K562 (cell line): ENCODE measurements at regions not wholly inside any gene's neighbourhood (a gene's known extent, or its start where the extent isn't known, plus 50 kb on each side); places are given as distances from the start of the nearest gene placed in this dataset.
"Not testable (repeated sequence)": the region's sequence is repeated elsewhere in the genome, so short reads cannot be mapped to it uniquely, and the experiment has no call there.

Experiments
- ATAC-seq: fragments of 200-7000 bp; cut with Tn5 transposase; 3 replicates; pipeline ENCODE4 v1.9.1; 2020; ENCODE audit warnings: moderate library complexity
- BruUV-seq: library from RNA; stranded (reverse); fragments of 400-500 nt; replicated peaks from 2 replicates; lab custom pipeline; 2021; lab: Mats Ljungman, UMichigan
- CTCF ChIA-PET: fragments of 300-600 bp; formaldehyde crosslinking; extraction: SDS; loops from one replicate; lab custom pipeline; 2021; ENCODE audit warnings: low intra/inter-chr PET ratio; lab: Yijun Ruan, JAX
- POLR2A ChIA-PET: fragments of 300-600, 350-650 bp; sonication (Branson Sonifier 250); formaldehyde crosslinking; extraction: SDS; loops from one replicate; lab custom pipeline; 2021; ENCODE audit warnings: antibody characterized with exemption, inconsistent platforms; lab: Yijun Ruan, JAX
- DNase-seq, 4 experiments: peaks; one replicate each; pipeline versions ENCODE4 v3.0.0 to v3.0.0-alpha.2; 2011 to 2018; ENCODE audit warnings: low spot score in 3 of 4, mixed read lengths in 3 of 4; ENCODE audit errors: extremely low read depth in 1 of 4
- FAIRE-seq: peaks from 2 replicates; lab custom pipeline; 2011; peaks lifted over from hg19 to GRCh38; lab: Jason Lieb, UNC
- H2AFZ ChIP-seq: 2 replicates; pipeline ENCODE4 v1.6.0; 2011; ENCODE audit warnings: low read depth, low read length, control low read depth, inconsistent platforms
- H3K27ac ChIP-seq: fragments of 200-600 bp; 3 replicates; pipeline ENCODE4 v1.8.0; 2011; ENCODE audit warnings: low read depth, mild to moderate bottlenecking, control low read depth, inconsistent platforms, low read length, moderate library complexity, mixed read lengths; ENCODE audit errors: extremely low read depth
- H3K27me3 ChIP-seq, 2 experiments: fragments of 300-600 bp in 1 of 2; 2 replicates in 1 of 2; 3 replicates in 1 of 2; pipeline versions ENCODE4 v1.6.0 to v1.8.0; 2011; ENCODE audit warnings: inconsistent platforms in 2 of 2, low read length in 2 of 2, mild to moderate bottlenecking in 1 of 2, mixed read lengths in 1 of 2, moderate library complexity in 1 of 2; ENCODE audit not compliant: control insufficient read depth in 2 of 2, insufficient read depth in 2 of 2
- H3K36me3 ChIP-seq: fragments of 300-600 bp; 3 replicates; pipeline ENCODE4 v1.8.0; 2011; ENCODE audit warnings: mild to moderate bottlenecking, low read length, inconsistent platforms; ENCODE audit not compliant: control insufficient read depth, insufficient read depth
- H3K4me1 ChIP-seq, 2 experiments: fragments of 200-600 bp in 1 of 2; replicated peaks in 1 of 2; 2 replicates in 1 of 2; 3 replicates in 1 of 2; pipeline versions ENCODE4 v1.5.1 to v1.8.0; 2011; ENCODE audit warnings: inconsistent platforms in 2 of 2, low read length in 2 of 2, mild to moderate bottlenecking in 1 of 2, mixed read lengths in 1 of 2, moderate library complexity in 1 of 2; ENCODE audit not compliant: control insufficient read depth in 2 of 2, insufficient read depth in 2 of 2
- H3K4me2 ChIP-seq: 2 replicates; pipeline ENCODE4 v1.6.1; 2011; ENCODE audit warnings: low read length, control low read depth, inconsistent platforms, mixed read lengths; ENCODE audit not compliant: insufficient read depth
- H3K4me3 ChIP-seq: fragments of 200-600 bp; sonication (generic), shearing (Covaris generic); 2 replicates; pipeline ENCODE4 v1.5.1; 2016; ENCODE audit warnings: control low read depth, inconsistent platforms
- H3K79me2 ChIP-seq: fragments of 200-600 bp; 3 replicates; pipeline ENCODE4 v1.8.0; 2011; ENCODE audit warnings: low read length, inconsistent platforms; ENCODE audit not compliant: control insufficient read depth, insufficient read depth
- H3K9ac ChIP-seq, 2 experiments: 2 replicates each; pipeline versions ENCODE4 v1.6.0 to v1.6.1; 2011; ENCODE audit warnings: low read depth in 2 of 2, low read length in 2 of 2, control low read depth in 1 of 2, inconsistent platforms in 1 of 2, mild to moderate bottlenecking in 1 of 2, mixed read lengths in 1 of 2; ENCODE audit not compliant: insufficient read depth in 1 of 2
- H3K9me1 ChIP-seq: one replicate; pipeline ENCODE4 v1.6.0; 2011; ENCODE audit warnings: inconsistent platforms, mild to moderate bottlenecking, low read length, moderate library complexity; ENCODE audit not compliant: control insufficient read depth, insufficient read depth
- H3K9me3 ChIP-seq: replicated peaks from 2 replicates; pipeline ENCODE4 v1.5.1; 2011; ENCODE audit warnings: low read depth, low read length, inconsistent platforms; ENCODE audit not compliant: control insufficient read depth, insufficient read depth
- H4K20me1 ChIP-seq: replicated peaks from 2 replicates; pipeline ENCODE4 v1.6.1; 2011; ENCODE audit warnings: low read length, inconsistent platforms, mixed read lengths; ENCODE audit not compliant: control insufficient read depth, insufficient read depth
- ARNT ChIP-seq, 2 experiments: fragments of 450-650 bp; IDR thresholded peaks; 2 replicates each; pipeline ENCODE4 v1.6.1; 2016; ENCODE audit warnings: mild to moderate bottlenecking in 1 of 2
- EGR1 ChIP-seq: fragments of 450-650 bp; conservative IDR thresholded peaks from 2 replicates; pipeline ENCODE4 v1.6.1; 2017; ENCODE audit warnings: mild to moderate bottlenecking
- HNRNPK ChIP-seq: fragments of 200-400 bp; formaldehyde crosslinking; IDR thresholded peaks from one replicate; pipeline ENCODE4 v1.6.1; 2018; ENCODE audit warnings: mild to moderate bottlenecking, low read depth, low read length; ENCODE audit not compliant: poor library complexity, severe bottlenecking
- KDM1A ChIP-seq, 2 experiments: fragments of 450-650 bp; IDR thresholded peaks; 2 replicates each; pipeline ENCODE4 v1.6.1; 2016; ENCODE audit warnings: mild to moderate bottlenecking in 2 of 2
- NFIC ChIP-seq: fragments of 450-650 bp; IDR thresholded peaks from 2 replicates; pipeline ENCODE4 v1.6.1; 2017; ENCODE audit warnings: mild to moderate bottlenecking, inconsistent platforms
- NFRKB ChIP-seq: fragments of 450-650 bp; IDR thresholded peaks from 2 replicates; pipeline ENCODE4 v1.6.1; 2016; ENCODE audit warnings: low read depth
- RBM14 ChIP-seq: fragments of 200-400 bp; formaldehyde crosslinking; IDR thresholded peaks from 2 replicates; pipeline ENCODE4 v1.6.1; 2018; ENCODE audit warnings: low read depth, mild to moderate bottlenecking, low read length, moderate library complexity, borderline replicate concordance; ENCODE audit not compliant: insufficient read depth
- THRAP3 ChIP-seq: fragments of 450-650 bp; IDR thresholded peaks from 2 replicates; pipeline ENCODE4 v1.6.1; 2016; ENCODE audit warnings: mild to moderate bottlenecking, inconsistent platforms, borderline replicate concordance
- ZNF12 ChIP-seq: sonication (generic); formaldehyde crosslinking; IDR thresholded peaks from 2 replicates; pipeline ENCODE4 v1.4.0; 2020; ENCODE audit warnings: mild to moderate bottlenecking, missing genetic modification reagents
- ZNF408 ChIP-seq: fragments of 250-450 bp; sonication (Bioruptor Pico); IDR thresholded peaks from 2 replicates; pipeline ENCODE4 v1.4.0; 2020; ENCODE audit warnings: low read depth, mild to moderate bottlenecking, moderate library complexity
- WGBS: fragments of 100-300 bp; shearing (Covaris generic); methylation state at CpG from one replicate; pipeline ENCODE4 v1.1.6; 2016; ENCODE audit warnings: low coverage, mixed read lengths; ENCODE audit not compliant: insufficient coverage; ENCODE audit errors: missing lambda C conversion rate; 5-methylcytosine and 5-hydroxymethylcytosine counted together
- in situ Hi-C: fragments of 300-500 bp; cut with MboI; formaldehyde crosslinking; loops from 4 replicates; pipeline ENCODE4 v1.15.0; 2018; ENCODE audit warnings: inconsistent platforms, mixed read lengths
- intact Hi-C: fragments of 100-400 bp; cut with micrococcal nuclease; formaldehyde crosslinking; loops from 2 replicates; pipeline ENCODE4 v1.14.2; 2022

GRCh38 chr3:102356506-102356905, 78.3 kb upstream of the ZPLD1 start:
- H3K36me3 ChIP-seq: no peaks in the 10 kb centered on the region
- ATAC-seq: no peak
- H3K27me3 ChIP-seq: no peaks in the 10 kb centered on the region
- no peaks in the 10 kb centered on the region for H3K4me1 ChIP-seq
- H3K4me2 ChIP-seq: no peak overlapping the region
- TF ChIP-seq KDM1A (IDR thresholded peaks at IDR 0.05) (no peak), ZNF408 (CRISPR knock-in tag) (no peak), NFRKB (no peak), THRAP3 (no peak), HNRNPK (no peak), ZNF12 (CRISPR knock-in tag) (no peak), EGR1 (no peak), ARNT (IDR thresholded peaks at IDR 0.05) (no peak), RBM14 (no peak), NFIC (no peak)
- TF ChIP-seq, all 486 proteins: peak for 0
- no peaks in the 10 kb centered on the region for H4K20me1 ChIP-seq
- ChIA-PET CTCF (no interaction called here), POLR2A (no interaction called here)
- 6% methylated on average over 2 of the region's 2 CpGs for whole genome bisulfite sequencing
- in situ Hi-C loops (no loop called here), intact Hi-C loops (no loop called here)
- DNase-seq (no peak), FAIRE-seq (no peak)
- H3K9me1 ChIP-seq: no peaks in the 10 kb centered on the region
- H3K79me2 ChIP-seq: no peaks in the 10 kb centered on the region
- H3K4me3 ChIP-seq: no peak overlapping the region
- H2AFZ ChIP-seq: no peak overlapping the region
- no peak overlapping the region for H3K27ac ChIP-seq
- H3K9me3 ChIP-seq: no peaks in the 10 kb centered on the region
- no peak overlapping the region for H3K9ac ChIP-seq
- BruUV-seq: no TSS peak

DNA sequence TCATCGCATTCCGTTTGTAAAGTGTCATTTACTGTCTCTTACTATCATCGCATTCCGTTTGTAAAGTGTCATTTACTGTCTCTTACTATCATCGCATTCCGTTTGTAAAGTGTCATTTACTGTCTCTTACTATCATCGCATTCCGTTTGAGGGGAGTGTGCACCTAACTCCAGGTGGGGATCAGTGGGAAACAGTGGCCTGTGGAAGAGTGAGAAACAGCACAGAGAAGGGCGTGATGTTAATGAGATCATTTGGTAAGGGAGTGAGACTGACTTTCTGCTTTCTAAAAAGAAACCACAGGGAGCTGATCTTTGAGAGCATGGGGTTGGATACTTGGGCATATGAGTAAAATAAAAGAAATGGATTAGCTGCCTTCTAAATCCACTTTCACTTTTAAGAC, 77.5 kb upstream of the ZPLD1 start:
- H3K9me1 ChIP-seq, POLR2A ChIA-PET, H3K36me3 ChIP-seq, H3K27ac ChIP-seq, H3K4me3 ChIP-seq, DNase-seq, in situ Hi-C loops, intact Hi-C loops, H4K20me1 ChIP-seq, H2AFZ ChIP-seq, H3K4me1 ChIP-seq, H3K9me3 ChIP-seq, H3K79me2 ChIP-seq, H3K9ac ChIP-seq, FAIRE-seq, BruUV-seq, H3K4me2 ChIP-seq, ATAC-seq, CTCF ChIA-PET, H3K27me3 ChIP-seq: not testable (repeated sequence)
- 0% methylated on average over 3 of the region's 9 CpGs for whole genome bisulfite sequencing
